HCT116 (cell line): ENCODE measurements at regions not wholly inside any gene's neighbourhood (a gene's known extent, or its start where the extent isn't known, plus 50 kb on each side); places are given as distances from the start of the nearest gene placed in this dataset.

ENCODE experiments used
- ATAC-seq: fragments of 200-7000 bp; cut with Tn5 transposase; 2 replicates; pipeline ENCODE4 v1.9.1; 2020; ENCODE audit warnings: mild to moderate bottlenecking, moderate library complexity
- BruUV-seq: library from RNA; stranded (reverse); fragments of 400-500 nt; replicated peaks from 2 replicates; lab custom pipeline; 2021; lab: Mats Ljungman, UMichigan
- CTCF ChIA-PET: fragments of 300-600 bp; sonication (Branson Sonifier 250); formaldehyde crosslinking; loops from one replicate; lab custom pipeline; 2021; ENCODE audit warnings: antibody characterized with exemption; lab: Charles Lee
- POLR2A ChIA-PET: fragments of 300-600, 350-600 bp; sonication (Branson Sonifier 250); formaldehyde crosslinking; loops from one replicate; lab custom pipeline; 2021; ENCODE audit warnings: antibody characterized with exemption; lab: Charles Lee
- RAD21 ChIA-PET, 2 experiments: fragments of 300-600 bp; sonication (Branson Sonifier 250); formaldehyde crosslinking; loops; one replicate each; lab custom pipeline; 2023; ENCODE audit warnings: low total read pairs in 2 of 2; ENCODE audit not compliant: uncharacterized antibody in 2 of 2, unreplicated experiment in 2 of 2, low non-redundant PET in 1 of 2; lab: Charles Lee
- DNase-seq: peaks from one replicate; pipeline ENCODE4 v3.0.0-alpha.2; 2010; ENCODE audit warnings: low read depth, low spot score
- H2AFZ ChIP-seq: fragments of 200-600 bp; shearing (Covaris generic), sonication (generic); 2 replicates; pipeline ENCODE4 v1.6.1; 2017; ENCODE audit warnings: low read depth, mixed run types, mixed read lengths, antibody characterized with exemption, low read length; ENCODE audit not compliant: poor library complexity, severe bottlenecking
- H3K27ac ChIP-seq: 2 replicates; pipeline ENCODE4 v1.5.1; 2012; ENCODE audit warnings: low read depth, low read length
- H3K27me3 ChIP-seq: fragments of 200-600 bp; sonication (generic); 2 replicates; pipeline ENCODE4 v1.6.1; 2016; ENCODE audit warnings: mixed run types, low read length, mixed read lengths; ENCODE audit not compliant: insufficient read depth
- H3K36me3 ChIP-seq, 2 experiments: fragments of 200-500 bp in 1 of 2; fragments of 200-600 bp in 1 of 2; sonication (Bioruptor generic) in 1 of 2; sonication (generic) in 1 of 2; 2 replicates each; pipeline versions ENCODE4 v1.5.1 to v1.6.1; 2014 to 2016; ENCODE audit warnings: low read length in 2 of 2, inconsistent platforms in 1 of 2, mixed read lengths in 1 of 2, mixed run types in 1 of 2; ENCODE audit not compliant: insufficient read depth in 2 of 2, control insufficient read depth in 1 of 2
- H3K4me1 ChIP-seq, 2 experiments: fragments of 200-600 bp in 1 of 2; sonication (generic) in 1 of 2; 2 replicates each; pipeline versions ENCODE4 v1.5.1 to v1.6.1; 2012 to 2017; ENCODE audit warnings: low read length in 2 of 2, inconsistent platforms in 1 of 2, mild to moderate bottlenecking in 1 of 2, mixed read lengths in 1 of 2, mixed run types in 1 of 2, moderate library complexity in 1 of 2; ENCODE audit not compliant: insufficient read depth in 2 of 2, control insufficient read depth in 1 of 2
- H3K4me2 ChIP-seq: fragments of 200-600 bp; sonication (generic); 2 replicates; pipeline ENCODE4 v1.6.1; 2017; ENCODE audit warnings: mixed run types, low read length, mixed read lengths
- H3K4me3 ChIP-seq, 2 experiments: fragments of 200-600 bp in 1 of 2; sonication (generic) in 1 of 2; replicated peaks in 1 of 2; 2 replicates each; pipeline ENCODE4 v1.5.1; 2011 to 2016; ENCODE audit warnings: low read length in 2 of 2, control low read depth in 1 of 2, low read depth in 1 of 2, mild to moderate bottlenecking in 1 of 2, mixed read lengths in 1 of 2, mixed run types in 1 of 2
- H3K79me2 ChIP-seq: fragments of 200-600 bp; sonication (generic); 2 replicates; pipeline ENCODE4 v1.6.1; 2017; ENCODE audit warnings: mild to moderate bottlenecking, mixed run types, low read length, moderate library complexity, mixed read lengths; ENCODE audit not compliant: insufficient read depth
- H3K9ac ChIP-seq: fragments of 200-600 bp; sonication (generic); 2 replicates; pipeline ENCODE4 v1.6.1; 2016; ENCODE audit warnings: low read length, mixed read lengths
- H3K9me2 ChIP-seq: fragments of 200-600 bp; sonication (generic), shearing (Covaris generic); 2 replicates; pipeline ENCODE4 v1.6.1; 2017; ENCODE audit warnings: mixed run types, mild to moderate bottlenecking, moderate library complexity; ENCODE audit not compliant: insufficient read depth
- H3K9me3 ChIP-seq, 2 experiments: fragments of 200-500 bp in 1 of 2; fragments of 200-600 bp in 1 of 2; sonication (Bioruptor generic) in 1 of 2; sonication (generic) in 1 of 2; 2 replicates each; pipeline ENCODE4 v1.6.1; 2014 to 2017; ENCODE audit warnings: low read length in 2 of 2, mixed read lengths in 2 of 2, inconsistent platforms in 1 of 2, low read depth in 1 of 2, mild to moderate bottlenecking in 1 of 2, mixed run types in 1 of 2, moderate library complexity in 1 of 2; ENCODE audit not compliant: control insufficient read depth in 1 of 2, insufficient read depth in 1 of 2
- H4K20me1 ChIP-seq: fragments of 200-600 bp; sonication (generic), shearing (Covaris generic); 2 replicates; pipeline ENCODE4 v1.6.1; 2017; ENCODE audit warnings: mixed run types, mild to moderate bottlenecking, moderate library complexity; ENCODE audit not compliant: insufficient read depth
- ATF3 ChIP-seq: IDR thresholded peaks from 2 replicates; pipeline ENCODE4 v1.6.1; 2012
- CBX3 ChIP-seq: IDR thresholded peaks from 2 replicates; pipeline ENCODE4 v1.6.1; 2012; ENCODE audit warnings: low read depth
- EGR1 ChIP-seq: IDR thresholded peaks from 2 replicates; pipeline ENCODE4 v1.6.1; 2012; ENCODE audit warnings: low read depth
- ELF1 ChIP-seq: IDR thresholded peaks from 2 replicates; pipeline ENCODE4 v1.6.1; 2012; ENCODE audit warnings: low read depth, borderline replicate concordance
- FOSL1 ChIP-seq: IDR thresholded peaks from 2 replicates; pipeline ENCODE4 v1.6.1; 2012; ENCODE audit warnings: low read depth
- POLR2AphosphoS5 ChIP-seq: IDR thresholded peaks from 2 replicates; pipeline ENCODE4 v1.6.1; 2011; ENCODE audit warnings: mild to moderate bottlenecking, low read depth, low read length, moderate library complexity
- RAD21 ChIP-seq: IDR thresholded peaks from 2 replicates; pipeline ENCODE4 v1.6.1; 2012; ENCODE audit warnings: low read depth, mild to moderate bottlenecking
- SIN3A ChIP-seq: IDR thresholded peaks from 2 replicates; pipeline ENCODE4 v1.6.1; 2012; ENCODE audit warnings: low read depth
- SP1 ChIP-seq: IDR thresholded peaks from 2 replicates; pipeline ENCODE4 v1.6.1; 2012; ENCODE audit warnings: low read depth
- TCF7L2 ChIP-seq: IDR thresholded peaks from 2 replicates; pipeline ENCODE4 v1.7.0; 2011; ENCODE audit warnings: borderline replicate concordance, inconsistent platforms; ENCODE audit not compliant: insufficient read depth, insufficient read length; ENCODE audit errors: extremely low read depth
- intact Hi-C: fragments of 100-400 bp; cut with micrococcal nuclease; formaldehyde crosslinking; loops from 2 replicates; pipeline ENCODE4 v1.10.0; 2022

GRCh38 chr3:81433675-81434074, 327.8 kb downstream of the GBE1 start:
- no peaks in the 10 kb centered on the region for H3K79me2 ChIP-seq
- no TSS peak for BruUV-seq
- no peaks in the 10 kb centered on the region for H4K20me1 ChIP-seq
- H3K36me3 ChIP-seq: no peaks in the 10 kb centered on the region
- intact Hi-C loops: no loop called here
- H3K9ac ChIP-seq: no peak overlapping the region
- ATAC-seq (no peak), DNase-seq (no peak)
- ChIA-PET CTCF (no interaction called here), RAD21 (no interaction called here), POLR2A (no interaction called here)
- no peaks in the 10 kb centered on the region for H3K9me3 ChIP-seq
- H3K27me3 ChIP-seq: peaks cover 6% of the 10 kb centered on the region; the same call in 1 of the 2 replicates
- no peak overlapping the region for H3K4me2 ChIP-seq
- no peak overlapping the region for H2AFZ ChIP-seq
- H3K4me1 ChIP-seq: no peaks in the 10 kb centered on the region
- no peak overlapping the region for H3K4me3 ChIP-seq
- no peaks in the 10 kb centered on the region for H3K9me2 ChIP-seq
- H3K27ac ChIP-seq: no peak overlapping the region
- no peak for TF ChIP-seq SP1
- TF ChIP-seq ATF3: no peak
- no peak for TF ChIP-seq POLR2AphosphoS5
- no peak for TF ChIP-seq RAD21
- TF ChIP-seq, all 23 proteins: peak for 0

DNA sequence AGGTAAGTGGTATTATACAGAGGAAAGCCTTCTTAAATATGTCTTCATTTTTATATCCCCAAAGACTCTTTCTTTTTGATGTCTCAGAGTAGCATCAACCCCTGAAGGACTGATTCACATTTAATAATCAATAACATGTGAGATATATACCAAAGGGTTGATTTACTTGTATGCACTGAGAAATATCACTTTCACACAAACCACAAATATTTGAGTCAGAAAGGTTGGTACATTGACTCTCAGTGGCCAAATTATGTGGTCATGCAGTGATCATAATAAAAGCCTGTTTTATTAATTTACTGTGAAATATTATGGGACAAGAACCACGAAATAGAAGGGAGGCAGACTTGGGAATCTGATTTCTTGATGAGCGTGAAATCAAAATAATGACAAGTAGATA, 329.0 kb downstream of the GBE1 start:
- Histone ChIP-seq H4K20me1 (no peaks in the 10 kb centered on the region), H3K9ac (no peak overlapping the region), H3K36me3 (no peaks in the 10 kb centered on the region), H3K27me3 (peaks cover 15% of the 10 kb centered on the region; the same call in 1 of the 2 replicates), H3K4me2 (no peak overlapping the region), H3K4me1 (no peaks in the 10 kb centered on the region), H3K27ac (no peak overlapping the region), H3K4me3 (no peak overlapping the region), H3K9me3 (no peaks in the 10 kb centered on the region), H3K79me2 (no peaks in the 10 kb centered on the region), H2AFZ (no peak overlapping the region), H3K9me2 (no peaks in the 10 kb centered on the region)
- DNase-seq: no peak
- no TSS peak for BruUV-seq
- RAD21 ChIA-PET: no interaction called here
- CTCF ChIA-PET: no interaction called here
- POLR2A ChIA-PET: no interaction called here
- ATAC-seq: no peak
- intact Hi-C loops: no loop called here
- TF ChIP-seq ATF3: no peak
- no peak for TF ChIP-seq EGR1
- no peak for TF ChIP-seq SP1
- TF ChIP-seq TCF7L2: no peak
- TF ChIP-seq ELF1: no peak
- TF ChIP-seq CBX3: no peak
- TF ChIP-seq FOSL1: no peak
- no peak for TF ChIP-seq SIN3A
